ENCODE measurements at regions not wholly inside any gene's neighbourhood (a gene's known extent, or its start where the extent isn't known, plus 50 kb on each side); places are given as distances from the start of the nearest gene placed in this dataset.
"Not testable (repeated sequence)": the region's sequence is repeated elsewhere in the genome, so short reads cannot be mapped to it uniquely, and the experiment has no call there.

DNA sequence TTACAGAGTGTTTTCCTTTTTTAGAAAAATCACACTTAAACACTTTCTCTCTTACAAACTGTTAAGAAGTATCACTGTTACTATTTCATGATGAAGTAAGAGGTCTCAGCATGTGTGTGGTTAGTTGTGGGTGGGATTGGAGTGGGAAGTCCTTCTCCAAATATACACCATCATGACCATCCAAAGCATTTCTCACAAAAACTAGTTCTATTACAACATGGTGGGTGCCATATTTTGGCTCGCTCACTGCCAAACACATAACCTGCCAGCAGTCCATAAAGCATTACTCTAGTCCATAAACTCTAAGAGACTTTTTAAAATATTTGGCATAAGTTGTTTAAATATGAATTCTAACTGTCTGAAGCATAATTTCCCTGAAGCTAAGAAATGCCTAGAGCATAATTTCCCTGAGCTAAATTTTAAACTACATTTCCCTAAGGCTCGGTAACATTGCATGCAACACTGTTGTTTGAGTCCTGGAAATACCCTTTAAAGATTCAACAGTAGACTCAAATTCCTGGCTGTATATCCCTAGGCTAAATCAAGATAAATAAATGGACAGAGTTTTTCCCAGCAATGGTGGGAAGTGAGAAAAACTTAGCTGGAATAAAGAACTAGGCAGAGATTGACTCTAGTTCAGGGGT, 415.0 kb upstream of the INTU start:
- DNase-seq: no peak

DNA sequence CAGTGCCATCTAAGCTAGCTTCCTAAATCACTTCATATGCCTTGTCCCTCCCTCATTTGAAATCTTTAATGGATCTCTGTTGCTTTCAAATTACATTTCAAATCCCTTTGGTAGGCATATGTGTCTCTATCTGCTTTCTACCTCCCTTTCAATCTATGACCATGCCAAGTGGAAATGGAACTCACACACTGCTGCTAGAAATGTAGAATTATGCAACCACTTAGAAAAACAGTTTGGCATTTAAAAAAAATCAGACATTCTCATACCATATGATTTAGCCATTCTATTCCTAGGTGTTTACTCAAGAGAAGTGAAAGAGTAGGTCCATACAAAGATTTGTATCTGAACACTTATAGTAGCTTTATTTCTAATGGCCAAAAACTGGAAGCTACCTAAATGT, 413.5 kb upstream of the INTU start:
- no peak for DNase-seq

DNA sequence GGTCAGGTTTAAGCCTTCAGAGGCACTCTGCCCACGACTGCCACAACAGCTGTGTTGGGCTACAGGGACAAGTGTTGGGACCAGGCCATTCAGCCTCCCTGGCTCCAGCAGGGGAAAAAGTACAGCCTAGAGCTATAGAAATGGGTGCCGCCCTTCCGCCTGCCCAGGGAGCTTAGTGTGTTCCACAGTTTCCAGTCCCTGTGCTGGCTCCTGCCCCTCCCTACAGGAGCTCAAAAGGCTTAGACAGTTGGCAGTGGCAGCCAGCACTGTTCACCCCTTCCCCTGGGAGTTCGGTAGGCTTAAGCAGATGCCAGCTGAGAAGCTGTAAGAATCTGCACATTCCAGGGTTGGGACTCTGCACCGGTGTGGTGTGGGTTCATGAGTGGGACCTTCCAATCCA, 408.2 kb upstream of the INTU start:
- peak; percentile 69 to 86 for DNase-seq

DNA sequence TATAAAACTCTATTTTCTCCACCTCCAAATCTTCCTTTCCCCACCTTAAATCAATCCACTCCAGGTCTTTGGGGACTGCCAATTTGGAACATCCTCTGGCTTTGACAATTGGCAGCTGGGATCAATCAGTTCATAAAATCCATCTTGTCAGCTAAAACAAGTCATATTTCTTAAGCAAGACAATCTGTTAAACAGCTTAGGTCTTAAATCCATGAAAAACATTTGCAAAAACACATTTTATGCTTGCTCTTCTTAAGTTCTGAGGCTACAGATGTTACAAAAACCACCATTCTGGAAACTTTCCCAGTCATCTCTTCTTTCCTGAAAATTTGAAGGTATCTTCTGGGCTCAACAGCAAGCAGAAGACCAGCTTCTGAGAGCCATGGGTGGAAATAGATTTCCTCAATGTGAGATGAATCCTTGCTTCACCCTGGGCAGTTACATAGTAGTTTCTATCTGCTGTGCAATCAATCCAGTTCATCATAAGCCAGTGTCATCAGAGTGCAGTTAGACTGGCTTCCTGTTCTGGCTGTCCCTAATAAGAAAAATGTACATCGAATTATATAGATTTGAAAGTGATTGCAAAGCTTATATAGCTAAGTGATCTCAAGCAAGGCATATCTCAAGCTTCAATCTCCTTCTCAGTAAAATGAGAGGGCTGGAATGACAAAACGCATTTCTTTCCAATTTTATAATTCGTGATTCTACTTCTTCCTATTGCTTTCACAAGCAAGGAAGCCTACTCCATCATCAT, 402.7 kb upstream of the INTU start:
- DNase-seq: no peak

DNA sequence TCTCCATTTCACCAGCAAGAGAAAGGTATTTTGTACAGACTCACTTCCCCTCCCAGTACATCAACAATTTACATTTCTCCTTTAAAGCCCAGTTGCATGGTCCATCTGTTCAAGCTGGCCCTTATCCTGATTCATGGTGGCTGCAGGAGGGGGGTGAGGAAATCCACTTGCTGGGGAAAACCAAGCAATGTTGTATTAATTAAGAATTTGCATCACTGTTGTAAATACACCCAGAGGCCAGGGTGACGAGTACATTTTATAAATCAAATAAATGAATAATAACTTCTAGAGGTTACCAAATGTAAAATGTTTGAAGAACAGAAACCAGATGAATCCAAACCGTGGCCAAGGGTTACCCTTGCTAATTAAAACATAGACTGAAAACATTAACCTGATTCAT, 395.9 kb upstream of the INTU start:
- DNase-seq: peak in 1 of 2 experiments; percentile 2

DNA sequence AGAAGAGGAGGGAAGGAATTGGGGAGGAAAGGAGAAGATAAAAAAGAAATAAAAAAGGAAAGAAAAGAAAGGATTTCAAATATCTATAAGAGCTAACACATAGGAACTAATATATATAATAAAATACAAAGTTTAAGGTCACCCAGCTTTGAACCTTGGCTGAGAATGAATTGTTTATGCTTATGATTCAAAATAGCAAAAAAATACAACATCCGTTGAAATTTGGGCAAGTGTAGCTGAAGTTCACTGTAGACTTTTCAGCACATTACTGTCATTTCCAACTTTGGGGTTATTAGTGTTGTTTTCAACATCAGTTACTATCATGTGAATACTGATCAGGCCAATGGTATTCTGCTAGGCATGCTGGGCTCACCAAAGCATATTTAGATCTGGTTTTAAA, 395.2 kb upstream of the INTU start:
- no peak for DNase-seq

DNA sequence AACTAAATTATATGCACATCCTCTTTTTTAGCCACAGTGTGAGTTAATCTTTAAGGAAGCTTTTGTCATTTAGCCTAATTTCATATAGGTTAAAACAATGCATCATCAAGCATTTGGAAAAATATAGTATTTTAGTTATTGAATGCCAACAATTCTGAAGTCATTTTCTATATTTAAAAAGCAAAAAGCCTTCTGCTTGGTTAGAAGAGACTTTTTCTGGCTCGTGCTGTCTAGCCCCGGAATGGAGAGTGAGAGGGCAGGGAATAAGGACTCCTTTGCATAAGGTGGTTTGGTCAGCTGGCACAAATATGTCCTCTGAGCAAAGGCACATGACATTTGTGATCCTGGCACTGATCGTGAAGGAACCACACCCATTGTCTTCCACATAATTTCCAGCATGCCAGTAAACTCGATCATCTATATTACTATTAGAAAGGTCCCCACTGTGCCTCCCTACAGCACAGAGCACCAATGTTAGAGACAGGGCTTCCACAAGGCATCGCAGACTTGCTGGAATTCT, 393.7 kb upstream of the INTU start:
- no peak for DNase-seq

DNA sequence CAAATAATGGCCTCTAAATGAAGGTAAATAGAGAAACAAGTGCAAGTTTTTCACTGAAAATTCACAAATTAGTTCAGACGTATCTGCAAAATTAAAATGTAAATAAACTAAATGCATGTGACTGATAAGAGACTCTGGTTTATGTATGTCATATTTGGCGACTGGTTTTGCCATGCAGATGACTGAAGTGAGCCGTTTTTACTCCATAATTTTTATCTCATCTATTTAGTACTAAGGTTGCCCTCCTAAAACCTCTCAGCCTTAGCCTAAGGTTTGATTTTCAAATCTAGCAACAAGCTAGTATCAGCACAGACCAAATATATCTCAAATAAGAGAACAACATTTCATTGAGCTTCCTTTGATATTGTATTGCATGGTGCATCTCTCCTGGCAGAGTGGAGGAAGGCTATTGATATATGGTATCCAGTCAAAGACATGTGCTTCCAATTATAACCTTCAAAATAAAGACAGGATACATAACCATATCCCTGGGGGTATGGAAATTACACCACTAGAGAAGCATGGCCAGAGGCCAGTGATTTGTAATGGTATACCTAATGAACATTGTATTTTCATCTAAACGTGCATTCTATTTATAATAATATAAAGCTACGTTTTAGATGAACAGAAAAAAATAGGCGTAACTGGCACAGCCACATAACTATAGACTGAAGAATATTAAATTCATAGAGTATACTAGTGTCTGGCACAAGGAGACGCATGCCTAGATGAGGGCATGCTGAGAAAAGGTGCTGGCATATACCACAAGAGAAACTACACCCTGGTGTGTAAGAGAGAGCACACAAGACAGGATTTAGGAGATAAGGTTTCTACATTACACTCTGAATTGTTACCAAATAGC, 392.6 kb upstream of the INTU start:
- no peak for DNase-seq

DNA sequence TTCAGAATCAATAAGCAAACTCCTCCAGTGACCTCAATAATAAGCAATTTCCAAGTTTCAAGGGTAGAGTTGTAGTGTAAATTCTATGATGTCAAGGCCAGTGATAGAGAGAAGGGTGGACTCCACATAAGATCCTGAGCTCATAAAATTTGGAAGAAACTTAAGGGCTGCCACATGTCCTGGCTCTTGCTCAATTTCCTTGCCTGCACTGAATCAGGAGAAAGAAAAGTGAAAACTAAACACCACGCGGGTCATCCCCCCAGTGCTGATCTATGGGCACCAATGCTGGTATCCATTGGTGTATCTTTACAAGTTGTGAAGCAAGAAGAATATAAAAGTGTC, 392.0 kb upstream of the INTU start:
- no peak for DNase-seq

DNA sequence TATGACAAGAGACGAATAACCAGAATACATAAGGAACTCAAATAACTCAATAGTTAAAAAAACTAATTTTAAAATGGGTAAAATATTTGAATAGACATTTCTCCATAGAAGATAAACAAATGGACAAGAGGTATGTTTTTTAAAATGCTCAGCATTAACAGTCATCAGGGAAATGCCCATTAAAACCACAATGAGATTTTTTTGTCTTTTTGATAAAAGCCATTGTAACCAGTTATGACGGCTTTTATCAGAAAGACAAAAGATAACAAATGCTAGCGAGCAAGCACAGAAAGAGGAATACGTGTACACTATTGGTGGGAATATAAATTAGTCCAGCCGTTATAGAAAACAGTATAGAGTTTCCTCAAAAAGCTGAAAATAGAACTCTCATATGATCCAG, 388.2 kb upstream of the INTU start:
- DNase-seq: no peak

DNA sequence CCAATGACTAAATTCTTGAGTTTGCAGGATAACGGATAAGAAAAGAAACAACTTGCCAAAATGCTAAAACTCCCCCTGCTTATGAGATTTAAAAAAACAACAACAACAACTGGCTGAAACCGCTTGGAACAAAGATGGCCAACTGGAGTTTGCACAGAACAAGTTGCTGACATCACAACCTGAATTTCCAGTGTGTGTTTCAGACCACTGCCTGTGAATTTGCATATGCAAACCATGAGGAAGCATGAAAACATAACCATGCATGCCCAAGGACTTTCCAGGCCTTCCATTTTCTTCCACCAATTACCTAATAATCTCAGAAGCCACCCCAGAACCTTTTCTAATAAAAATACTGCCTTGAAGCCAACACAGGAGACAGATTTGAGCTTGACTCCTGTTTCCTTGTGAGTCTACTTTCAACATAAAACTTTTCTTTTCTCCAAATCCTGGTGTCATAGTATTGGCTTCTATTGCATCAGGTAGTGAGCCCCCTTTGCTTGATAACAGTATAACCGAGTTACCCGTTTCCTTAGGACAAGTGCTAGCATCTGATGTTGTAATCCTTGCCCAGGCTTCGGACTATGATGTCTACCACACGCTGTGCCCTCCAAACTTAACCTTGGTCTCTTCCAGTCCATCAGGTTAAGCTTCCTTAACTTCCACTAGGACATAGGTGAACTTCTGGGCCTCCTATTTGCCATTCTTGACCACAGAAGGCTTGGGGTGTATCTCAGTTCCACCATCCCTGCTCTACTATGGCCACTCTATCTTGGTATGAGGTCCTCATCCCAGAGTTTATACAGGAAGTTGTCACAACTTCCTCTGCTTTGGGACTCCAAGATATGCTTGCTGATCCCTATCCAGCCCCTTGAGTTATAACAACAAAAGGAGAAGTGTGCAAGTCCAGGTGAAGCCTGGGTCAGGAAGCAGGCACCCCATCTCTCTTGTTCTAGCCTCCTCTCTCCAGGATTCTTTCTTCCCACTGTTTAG, 385.5 kb upstream of the INTU start:
- no peak for DNase-seq

DNA sequence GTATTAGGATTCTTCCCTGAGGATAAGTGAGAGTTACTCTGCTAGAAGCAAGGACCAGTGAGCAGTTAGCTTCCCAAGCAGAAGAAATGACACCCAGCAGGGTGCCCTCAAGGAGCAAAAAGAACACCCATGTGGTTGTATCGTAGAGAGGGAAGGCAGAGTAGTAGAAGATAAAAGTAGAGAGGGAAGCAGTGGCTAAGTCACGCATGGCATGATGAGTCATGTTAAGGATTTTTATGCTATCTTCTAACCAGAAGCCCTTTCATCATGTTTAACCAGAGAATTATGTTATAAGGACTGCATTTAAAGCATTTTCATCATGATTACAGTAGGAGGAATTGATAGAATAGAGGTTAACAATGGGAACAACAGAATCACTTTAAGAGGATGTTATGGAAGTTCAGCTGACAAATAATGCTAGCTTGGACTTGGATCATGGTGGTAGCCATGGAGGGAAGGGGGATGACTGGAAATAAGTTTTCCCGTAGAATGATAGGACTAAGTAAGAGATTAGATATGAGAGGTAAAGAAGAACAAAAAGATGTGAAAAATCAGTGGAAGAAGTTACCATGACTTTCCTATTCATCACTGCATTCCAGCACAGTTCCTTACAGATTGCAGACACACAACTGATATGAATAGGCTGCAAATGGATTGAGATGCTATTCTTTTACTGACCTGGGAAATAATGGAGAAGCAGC, 383.5 kb upstream of the INTU start:
- DNase-seq: no peak

DNA sequence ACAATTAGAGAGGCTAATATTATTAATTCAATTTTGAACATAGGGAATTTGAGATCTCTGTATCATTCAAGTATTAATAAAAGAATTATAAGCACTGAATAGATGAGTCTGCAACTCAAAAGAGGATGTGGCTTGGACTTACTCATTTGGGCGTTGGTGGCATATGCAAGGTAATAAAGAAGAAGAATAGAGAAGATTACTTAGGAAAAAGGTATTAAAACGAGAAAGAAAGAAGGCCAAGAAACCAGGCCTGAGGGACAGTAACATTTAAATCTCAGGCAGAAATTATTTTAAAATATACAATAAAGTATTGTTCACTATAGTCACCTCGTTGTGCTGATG, 383.0 kb upstream of the INTU start:
- no peak for DNase-seq

DNA sequence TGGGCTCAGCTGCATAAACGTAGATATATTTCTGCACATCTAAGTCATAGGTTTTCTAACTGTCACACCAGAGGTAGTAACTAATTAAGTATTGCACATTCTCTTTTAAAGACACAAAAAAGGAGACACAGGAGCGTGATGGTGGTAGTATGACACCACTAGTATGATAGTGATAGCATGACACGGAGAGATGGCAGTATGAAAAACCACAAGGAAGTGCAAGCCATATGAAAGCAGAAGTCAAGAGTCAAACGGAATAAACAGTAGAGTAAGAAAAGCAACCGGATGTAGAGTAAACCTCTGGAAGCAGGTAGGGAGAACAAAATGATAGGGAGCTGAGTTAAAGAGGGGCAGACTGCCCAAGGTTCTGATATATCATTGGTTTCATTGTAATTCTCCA, 382.2 kb upstream of the INTU start:
- no peak for DNase-seq

DNA sequence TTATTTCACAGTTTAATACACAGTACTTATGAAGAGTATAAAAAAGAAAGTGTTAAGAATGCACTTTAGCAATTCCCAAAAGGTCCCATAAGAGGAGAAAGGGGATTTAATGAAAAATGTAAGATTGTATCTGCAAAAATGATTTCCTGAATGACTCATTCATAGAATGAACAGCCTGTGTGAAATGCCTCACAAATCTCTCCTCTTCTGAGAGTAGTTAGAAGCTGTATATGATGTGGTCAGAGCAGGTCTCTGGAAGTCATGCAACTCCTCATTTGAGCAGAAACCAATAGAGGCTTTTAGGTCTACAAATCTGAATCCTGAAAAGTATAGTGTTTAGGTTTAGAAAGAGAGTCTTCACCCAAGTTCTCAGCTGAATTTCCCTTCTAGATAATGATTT, 381.3 kb upstream of the INTU start:
- DNase-seq: no peak

DNA sequence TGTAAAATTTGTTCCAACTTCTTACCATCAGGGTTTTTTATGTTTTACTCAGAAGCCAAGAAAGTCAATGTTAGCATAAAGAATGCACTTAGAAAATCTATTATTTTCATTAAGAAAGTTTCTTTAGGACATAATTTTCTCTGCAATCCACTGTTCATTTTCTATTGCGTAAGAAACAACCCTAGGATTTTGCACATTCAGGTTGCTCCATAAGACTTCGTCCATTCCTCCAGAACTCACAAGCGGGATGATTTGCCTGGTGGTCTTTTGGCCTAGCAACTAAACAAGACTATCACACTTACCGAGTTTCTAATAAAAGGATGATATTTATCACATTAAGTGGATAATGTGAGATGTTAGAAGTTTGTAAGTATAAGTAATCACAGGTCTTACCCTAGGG, 376.3 kb upstream of the INTU start:
- no peak for DNase-seq

DNA sequence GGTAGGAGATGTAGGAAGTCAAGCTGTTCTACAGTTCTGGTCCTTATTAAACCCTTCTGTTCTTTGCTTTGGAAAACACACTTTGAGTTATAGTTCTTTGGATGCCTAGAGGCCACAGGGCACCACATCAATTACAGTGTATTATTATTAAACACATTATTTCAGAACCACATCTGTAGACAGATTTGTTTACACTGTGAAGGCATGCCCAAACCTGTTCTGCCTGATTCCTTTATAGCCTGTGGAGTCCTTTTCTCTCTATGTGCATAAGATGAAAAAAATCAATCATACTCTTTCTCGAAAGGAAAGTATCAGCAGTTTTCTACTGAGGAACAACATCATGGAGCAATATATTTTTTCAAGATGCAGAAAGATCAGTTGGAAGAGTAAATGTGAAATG, 371.3 kb upstream of the INTU start:
- peak in 1 of 2 experiments; percentile 1 for DNase-seq

DNA sequence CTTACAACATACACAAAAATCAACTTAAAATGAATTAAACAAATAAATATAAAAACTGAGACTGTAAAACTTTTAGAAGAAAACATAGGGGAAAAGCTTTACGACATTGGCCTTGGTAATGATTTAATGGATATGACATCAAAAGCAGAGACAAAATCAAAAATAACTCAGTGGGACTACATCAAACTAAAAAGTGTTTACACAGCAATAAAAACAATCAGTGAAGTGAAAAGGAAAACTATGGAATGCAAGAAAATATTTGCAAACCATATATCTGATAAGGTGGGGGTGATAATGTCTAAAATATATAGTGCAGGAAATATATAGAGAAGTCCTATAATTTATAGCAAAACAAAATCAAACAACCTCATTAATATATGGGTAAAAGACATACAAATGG, 364.4 kb upstream of the INTU start:
- no peak for DNase-seq

DNA sequence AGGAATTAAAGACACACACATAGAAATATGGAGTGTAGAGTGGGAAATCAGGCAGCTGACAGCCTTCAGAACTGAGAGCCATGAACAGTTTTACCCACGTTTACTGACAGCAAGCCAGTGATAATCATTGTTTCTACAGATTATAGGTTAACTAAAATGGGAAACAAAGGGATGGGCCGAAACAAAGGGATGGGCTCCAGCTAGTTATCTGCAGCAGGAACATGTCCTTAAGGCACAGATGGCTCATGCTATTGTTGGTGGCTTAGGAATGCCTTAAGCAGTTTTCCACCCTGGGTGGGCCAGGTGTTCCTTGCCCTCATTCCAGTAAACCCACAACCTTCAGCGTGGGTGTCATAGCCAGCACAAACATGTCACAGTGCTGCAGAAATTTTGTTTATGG, 355.7 kb upstream of the INTU start:
- not testable (repeated sequence) for DNase-seq

DNA sequence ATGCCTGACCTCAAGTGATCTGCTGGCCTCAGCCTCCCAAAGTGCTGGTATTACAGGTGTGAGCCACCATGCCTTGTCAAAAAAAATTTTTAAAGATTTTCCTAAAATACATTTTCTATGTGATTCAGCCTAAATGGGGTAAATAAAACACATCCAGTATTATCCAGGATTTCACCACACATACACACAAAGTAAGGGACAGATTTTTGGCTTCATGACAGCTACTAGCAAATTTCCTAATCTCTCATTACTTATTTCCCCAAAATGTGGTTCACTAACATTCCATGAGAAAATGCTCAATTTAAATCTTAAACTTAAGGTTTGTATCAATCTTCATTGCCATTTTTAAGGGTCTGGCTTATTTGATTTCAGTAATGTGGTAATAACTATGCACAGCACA, 348.5 kb upstream of the INTU start:
- DNase-seq: no peak

DNA sequence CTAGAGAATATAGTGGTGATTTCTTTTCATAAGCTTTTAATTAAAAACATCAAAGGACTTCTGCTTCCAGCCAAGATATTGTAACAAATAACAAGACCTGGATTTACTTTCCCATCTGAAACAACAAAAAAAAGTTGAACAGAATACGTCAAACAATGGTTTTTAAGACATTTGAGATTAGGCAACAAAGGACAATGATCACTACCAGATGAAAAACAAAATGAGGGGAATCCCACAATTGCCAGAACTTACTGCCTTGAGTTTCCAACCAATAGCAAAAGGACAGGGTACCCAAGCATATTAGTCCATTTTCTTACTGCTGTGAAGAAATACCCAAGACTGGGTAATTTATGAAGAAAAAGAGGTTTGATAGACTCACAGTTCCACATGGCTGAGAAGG, 341.4 kb upstream of the INTU start:
- no peak for DNase-seq

DNA sequence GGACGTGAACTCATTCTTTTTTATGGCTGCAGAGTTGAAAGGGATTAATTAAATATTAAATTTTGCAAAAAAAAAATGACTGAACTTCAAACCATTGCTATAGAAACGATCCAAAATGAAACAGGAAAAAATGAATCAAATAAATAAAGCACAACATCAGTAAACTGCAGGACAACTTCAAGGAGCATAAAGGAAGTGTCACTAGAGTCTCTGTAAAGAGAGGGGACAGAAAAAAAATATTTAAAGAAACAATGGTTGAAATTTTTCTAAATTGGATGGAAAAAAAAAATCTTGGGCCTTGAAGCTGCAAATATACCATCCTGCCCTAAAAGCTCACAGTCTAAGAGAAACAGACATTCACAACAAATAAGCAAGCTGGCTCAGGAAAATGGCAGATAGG, 339.3 kb upstream of the INTU start:
- no peak for DNase-seq
